NCI-H187 treated with DMSO at 0.1 percent for 48 hours (cell line): ENCODE measurements at regions not wholly inside any gene's neighbourhood (a gene's known extent, or its start where the extent isn't known, plus 50 kb on each side); places are given as distances from the start of the nearest gene placed in this dataset.
"Not testable (repeated sequence)": the region's sequence is repeated elsewhere in the genome, so short reads cannot be mapped to it uniquely, and the experiment has no call there.

Experiments used
- DNase-seq: peaks from one replicate; lab custom pipeline; 2025; lab: John Stamatoyannopoulos, UW

DNA sequence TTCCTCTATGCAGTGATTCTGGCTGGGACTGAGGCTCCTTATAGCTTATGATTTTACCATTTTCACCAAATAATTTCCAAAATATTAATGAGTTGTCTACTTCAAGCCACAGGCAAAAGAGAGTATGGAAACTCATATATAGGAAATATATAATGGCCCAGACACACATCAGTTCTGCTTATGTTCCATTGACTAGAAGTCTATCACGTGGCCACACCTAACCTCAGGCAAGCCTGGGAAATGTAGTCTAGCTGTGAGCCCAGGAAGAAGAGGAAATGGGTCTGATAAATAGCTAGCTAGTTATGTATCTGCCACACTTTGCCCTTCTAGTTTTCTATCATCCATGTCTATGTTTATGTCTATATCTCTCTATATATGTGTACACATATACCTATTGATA is 195.1 kb downstream of the OTOL1 start:
- no peak for DNase-seq

DNA sequence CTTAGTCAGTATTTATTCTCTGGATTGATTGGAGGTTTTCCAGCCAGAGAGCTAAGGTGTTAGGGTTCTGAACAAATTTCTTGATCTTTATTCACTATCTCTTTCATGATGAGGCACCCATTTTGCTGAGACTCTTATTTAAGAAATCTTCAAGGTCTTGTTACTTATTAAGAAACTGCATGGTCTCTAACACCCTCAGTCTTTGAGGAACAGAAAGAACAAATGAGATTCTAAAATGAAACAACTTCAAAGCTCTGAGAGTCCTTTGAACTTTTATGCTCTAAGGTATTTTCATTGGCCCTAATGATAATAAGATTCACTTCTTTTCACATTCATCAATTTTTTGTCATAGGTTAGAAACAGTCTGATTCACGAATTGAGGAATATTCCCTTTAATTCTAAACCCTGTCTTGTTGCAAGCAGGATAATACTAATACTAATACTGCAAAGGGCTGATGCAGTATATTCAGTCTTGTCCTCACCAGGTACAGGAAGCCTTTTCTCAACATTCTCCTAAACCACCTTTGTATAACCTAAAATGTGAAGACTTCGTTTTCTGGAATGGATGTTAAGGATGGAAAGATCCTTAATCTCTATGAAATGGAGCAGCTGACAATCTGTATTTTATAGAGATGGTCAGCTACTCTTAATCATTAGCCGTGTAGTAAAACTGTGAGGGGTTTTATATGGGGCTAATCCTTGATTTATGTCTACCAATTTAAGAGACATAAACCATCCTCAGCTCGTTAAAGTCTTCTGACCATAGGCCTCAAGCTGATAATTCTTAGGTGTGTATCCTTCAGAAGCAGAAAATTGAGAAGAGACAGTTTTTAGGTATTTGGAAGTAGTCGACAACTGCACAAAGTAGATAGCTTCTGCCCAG is 198.3 kb downstream of the OTOL1 start:
- no peak for DNase-seq

DNA sequence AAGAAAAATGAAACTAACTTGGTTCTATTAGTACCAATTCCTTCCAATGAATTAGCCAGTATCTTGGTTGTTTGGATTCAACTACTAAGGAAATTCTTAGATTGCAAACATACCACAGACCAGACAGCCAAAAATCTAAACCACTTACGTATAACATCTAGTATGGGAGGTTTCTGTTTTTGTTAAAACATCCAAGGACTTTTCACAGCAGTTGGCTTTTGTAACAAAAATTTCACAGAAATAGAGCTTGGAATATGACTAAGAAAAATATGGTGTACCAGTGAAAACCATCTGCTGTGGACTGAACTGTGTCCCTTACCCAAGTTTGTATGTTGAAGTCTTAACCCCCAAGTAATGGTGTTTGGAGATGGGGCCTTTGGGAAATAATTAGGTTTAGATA is 199.2 kb downstream of the OTOL1 start:
- no peak for DNase-seq

DNA sequence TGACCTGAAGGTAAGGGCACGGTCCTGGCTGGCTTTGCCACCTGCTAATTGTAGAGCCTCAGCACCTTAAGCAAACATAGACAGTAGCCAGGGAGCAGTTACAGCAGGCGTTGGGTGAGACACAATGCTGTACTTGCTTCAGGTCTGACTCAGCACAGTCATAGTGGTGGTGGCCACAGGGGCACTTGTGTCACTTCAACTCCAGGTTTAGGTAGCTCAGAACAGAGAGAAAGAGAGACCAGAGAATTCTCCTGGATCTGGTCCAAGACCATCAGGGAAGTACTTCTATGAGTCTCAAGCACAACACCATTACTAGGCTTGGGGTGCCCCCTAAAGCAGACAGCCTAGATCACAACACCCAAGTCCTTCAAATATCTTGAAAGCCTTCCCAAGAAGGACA is 204.4 kb downstream of the OTOL1 start:
- DNase-seq = no peak

DNA sequence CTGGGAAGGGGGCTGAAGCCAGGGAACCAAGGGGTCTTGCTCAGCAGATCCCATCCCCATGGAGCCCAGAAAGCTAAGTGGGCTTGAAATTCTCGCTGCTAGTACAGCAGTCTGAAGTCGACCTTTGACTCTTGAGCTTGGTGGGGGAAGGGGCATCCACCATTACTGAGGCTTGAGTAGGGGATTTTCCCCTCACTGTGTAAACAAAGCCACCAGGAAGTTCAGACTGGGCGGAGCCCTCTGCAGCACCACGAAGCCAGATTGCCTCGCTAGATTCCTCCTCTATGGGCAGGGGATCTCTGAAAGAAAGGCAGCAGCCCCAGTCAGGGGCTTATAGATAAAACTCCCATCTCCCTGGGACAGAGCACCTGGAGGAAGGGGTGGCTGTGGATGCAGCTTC is 210.6 kb downstream of the OTOL1 start:
- not testable (repeated sequence) for DNase-seq

DNA sequence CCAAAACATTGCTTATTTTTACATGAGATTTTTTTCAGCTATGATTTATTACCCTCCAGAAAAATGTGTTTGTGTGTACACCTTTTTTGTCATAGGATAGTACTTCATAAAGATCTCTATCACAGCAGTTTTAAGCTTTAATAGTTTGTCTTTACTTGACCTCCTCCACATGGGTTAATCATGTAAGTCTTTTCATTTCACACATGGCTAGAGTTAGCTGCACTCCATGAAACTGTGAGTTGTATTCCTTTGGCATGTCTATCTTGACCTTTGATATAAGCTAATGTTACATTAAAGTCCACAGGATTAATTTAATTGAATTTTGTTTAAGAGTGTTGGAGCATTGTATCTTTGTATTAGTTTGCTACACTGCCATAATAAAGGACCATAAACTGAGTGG is 217.1 kb downstream of the OTOL1 start:
- DNase-seq = no peak

DNA sequence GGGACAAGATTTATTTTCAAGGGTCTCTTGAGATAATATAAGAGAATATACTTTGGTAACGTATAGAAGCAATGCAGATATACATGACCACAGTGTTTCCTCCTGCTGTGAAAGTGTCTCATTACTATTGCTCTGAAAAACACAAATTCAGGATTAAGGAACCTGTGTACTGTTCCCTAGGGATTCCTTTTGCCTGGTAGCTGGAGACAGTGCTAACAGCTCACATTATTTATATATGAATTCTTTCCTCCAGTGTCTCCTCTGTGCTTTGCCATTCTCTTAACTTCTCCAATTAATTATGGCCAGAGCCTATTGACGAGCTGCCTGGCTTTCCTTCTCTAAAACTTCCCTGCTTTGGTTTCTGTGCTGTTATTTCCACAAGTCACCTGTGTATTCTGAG is 235.4 kb downstream of the OTOL1 start:
- no peak for DNase-seq

DNA sequence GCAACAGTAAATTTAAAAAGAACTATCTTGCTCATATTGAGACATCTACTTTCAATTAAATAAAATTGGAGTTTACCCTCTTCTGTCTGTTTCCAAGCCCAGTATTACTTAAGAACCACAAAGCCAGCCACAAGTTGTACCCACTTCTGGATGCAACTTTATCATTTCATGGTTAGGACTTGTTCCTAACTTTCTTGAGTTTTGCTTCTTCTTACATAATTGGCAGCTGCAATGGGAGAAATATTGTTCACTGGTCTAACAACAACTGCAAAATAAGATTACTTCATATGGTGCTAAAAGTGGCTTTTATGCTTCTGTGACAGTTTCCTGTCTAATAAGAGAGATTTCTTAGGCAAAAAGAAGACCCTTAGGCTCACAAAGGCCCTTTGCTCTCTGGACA is 240.6 kb downstream of the OTOL1 start:
- DNase-seq = no peak

DNA sequence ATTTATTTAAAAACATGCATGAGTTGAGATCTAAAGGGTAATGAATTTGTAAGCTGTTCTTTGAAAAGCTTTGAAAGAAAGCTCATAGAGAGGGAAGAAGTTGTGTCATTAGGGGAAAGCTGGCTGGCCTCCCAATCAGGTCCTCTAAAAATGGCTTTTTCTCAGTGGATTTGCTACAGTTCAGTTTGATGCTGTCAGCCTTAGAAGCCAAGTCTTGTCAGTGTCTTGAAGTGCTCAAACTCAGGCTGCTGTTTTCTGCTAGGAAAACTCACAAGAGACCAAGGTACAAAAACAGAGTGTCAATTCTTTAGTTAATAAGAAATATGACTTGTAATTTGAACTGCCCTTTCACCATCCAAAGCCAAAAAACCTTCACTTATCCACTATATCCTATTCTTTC is 243.8 kb downstream of the OTOL1 start:
- DNase-seq = no peak

DNA sequence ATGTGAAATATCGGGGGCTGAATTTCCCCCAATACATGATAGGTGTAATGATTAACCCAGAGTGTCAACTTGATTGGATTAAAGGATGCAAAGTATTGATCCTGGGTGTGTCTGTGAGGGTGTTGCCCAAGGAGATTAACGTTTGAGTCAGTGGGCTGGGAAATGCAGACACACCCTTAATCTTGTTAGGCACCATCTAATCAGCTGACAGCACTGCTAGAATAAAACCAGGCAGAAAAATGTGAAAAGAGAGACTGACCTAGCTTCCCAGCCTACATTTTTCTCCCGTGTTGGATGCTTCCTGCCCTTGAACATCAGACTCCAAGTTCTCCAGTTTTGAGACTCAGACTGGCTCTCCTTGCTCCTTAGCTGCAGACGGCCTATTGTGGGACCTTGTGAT is 247.8 kb downstream of the OTOL1 start:
- no peak for DNase-seq

DNA sequence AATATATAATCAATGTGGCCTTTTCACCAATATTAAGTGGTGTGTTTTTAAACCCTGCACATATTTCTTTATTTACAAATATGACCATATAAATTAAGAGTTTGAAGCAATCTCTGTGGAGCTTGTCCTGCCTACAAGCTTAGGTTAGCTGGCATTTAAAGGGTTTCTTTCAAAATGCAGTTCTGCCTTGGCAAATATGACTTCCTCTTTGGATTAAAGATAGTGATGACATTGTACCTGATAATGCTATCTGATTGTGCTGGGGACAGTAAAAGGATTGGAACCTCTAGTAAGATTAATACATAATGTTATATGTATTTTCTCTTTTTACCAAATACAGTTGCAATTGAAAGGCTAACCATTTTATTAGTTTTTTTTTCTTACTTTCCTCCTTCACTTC is 249.1 kb downstream of the OTOL1 start:
- DNase-seq = no peak

DNA sequence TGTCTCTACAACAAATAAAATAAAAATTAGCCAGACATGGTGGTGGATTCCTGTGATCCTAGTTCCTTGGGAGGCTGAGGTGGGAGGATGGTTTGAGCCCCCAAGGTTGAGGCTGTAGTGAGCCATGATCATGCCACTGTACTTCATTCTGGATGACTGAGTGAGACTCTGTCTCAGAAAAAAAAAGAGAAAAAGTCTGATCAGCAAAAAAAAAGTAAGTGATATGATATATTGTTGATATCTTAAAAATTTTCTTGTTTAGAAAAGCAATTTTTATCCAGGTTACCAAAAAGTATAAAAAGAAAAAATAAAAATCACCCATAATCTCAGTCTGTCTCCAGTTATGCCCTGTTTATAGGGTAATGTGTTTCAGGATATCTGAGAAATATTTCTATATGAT is 251.4 kb downstream of the OTOL1 start:
- no peak for DNase-seq

DNA sequence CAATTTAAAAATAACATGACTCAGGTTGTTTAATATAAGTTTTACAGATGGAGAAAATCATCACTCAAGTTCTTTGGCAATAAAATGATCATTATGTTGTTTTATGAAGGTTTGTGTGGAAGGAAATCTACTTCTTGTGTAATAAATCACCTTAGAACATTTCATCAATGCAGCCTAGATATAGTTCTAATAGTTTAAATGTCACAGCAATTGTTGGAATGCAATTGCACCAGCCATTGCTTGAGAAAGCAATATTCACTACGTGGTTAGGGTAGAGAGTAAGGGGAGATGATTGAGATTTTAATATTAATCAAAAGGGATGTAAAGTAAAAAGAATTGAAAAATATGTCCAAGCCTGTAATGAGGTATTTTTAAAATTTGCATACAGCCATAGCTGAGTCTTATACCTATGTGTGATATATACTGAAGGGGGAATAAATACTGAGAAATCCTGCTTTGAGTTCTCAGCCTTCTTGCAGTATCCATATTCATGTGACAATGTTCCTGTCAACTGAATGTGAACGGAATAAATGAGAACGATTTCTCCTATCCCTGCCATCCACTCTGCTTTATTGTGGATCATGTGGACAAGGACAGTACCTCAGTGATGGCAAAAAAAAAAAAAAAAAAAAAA is 257.9 kb downstream of the OTOL1 start:
- DNase-seq = no peak

DNA sequence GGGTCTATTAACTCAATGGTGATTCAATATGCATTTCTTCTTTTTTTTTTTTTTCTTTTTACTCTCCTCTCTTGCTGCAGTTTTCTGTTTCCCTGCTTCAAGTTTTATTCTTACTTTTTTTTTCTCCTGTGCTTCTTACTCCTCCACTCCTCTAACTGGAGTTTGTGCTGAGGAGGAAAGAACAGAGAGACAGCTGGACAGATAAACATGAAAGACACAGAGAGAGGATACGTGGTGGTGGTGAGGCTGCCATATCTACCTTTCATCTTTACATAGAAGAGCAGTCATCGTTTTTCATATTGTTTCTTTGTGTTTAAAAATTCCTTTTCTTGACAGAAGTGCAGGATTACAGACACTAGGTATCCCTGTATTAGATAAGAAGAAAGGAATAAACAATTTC is 262.8 kb downstream of the OTOL1 start:
- no peak for DNase-seq

DNA sequence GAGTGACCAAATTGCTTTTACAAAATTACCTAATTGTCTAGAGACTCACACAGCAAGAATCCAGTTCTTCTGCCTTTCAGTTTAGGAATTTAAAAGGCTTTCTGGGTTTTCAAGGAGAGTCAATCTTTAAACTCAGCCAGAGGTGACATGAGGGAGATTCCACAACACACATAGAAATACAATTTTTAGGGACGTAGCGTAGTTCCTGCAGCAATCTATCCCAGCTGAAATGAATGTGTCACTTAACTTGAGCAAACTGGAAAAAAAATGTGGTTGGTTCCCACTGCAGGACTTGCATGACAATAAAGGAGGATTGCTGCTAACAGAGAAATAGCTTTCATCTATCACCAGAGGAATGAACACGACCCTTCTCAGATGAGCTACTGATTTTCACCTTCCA is 269.7 kb downstream of the OTOL1 start:
- no peak for DNase-seq

DNA sequence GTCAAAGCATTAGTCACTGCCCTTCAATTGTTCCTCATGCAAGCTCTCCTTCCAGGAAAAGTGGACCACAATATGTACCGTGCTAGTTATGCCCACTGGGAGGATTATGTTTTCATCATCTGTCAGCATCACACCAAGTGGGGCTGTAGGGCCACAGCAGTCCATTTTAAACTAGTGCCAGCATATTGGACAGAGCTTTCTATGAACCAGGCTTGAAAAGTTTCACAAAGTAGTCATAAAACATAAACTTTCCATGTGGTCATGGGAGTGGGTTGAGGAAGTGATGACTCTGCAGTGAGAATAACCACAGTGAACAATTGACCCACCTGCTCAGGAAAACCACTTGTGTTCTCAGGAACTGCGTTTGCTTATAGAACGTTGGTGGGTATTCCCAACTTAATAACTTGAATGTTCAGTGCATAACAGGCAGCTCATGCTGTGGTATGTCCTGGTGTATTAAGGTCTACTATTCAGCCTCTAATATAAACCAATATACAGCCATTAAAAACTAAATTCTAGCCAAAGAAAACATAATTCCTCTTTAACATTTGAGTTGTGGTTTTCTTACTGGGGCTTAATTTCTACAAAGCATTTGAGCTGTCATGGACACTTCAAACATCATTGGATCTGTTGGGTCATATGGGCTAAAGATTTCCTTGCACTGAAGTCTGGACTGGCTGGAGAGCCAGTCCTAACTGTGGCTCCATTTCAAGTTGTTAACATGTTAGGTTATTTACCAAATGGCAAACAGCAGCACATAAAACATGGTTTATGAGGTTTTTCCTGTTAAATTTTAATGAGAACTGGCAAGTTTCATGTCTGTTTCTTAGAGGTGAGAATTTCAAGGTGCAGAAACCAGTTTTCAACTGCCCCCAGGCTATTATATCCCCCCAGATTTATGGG is 274.1 kb downstream of the OTOL1 start:
- DNase-seq = no peak

DNA sequence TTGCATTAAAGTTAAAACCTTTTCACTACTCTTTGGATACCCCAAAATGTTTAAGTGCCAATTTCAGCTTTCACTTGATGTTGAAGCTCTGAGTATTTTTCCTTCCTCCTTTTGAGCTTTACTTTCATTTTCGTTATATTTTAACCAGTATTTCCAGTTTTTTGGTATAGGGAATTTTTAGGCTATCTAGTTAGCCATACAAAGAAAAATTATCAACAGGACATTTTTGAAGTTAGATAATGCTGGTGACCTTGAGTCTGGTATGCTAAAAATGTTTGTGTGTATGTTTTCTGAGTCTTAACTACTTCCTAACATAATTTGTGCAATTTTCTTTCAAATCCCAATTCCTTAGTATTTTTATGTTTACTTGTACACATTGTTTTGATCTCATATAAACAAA is 284.8 kb downstream of the OTOL1 start:
- DNase-seq = no peak

DNA sequence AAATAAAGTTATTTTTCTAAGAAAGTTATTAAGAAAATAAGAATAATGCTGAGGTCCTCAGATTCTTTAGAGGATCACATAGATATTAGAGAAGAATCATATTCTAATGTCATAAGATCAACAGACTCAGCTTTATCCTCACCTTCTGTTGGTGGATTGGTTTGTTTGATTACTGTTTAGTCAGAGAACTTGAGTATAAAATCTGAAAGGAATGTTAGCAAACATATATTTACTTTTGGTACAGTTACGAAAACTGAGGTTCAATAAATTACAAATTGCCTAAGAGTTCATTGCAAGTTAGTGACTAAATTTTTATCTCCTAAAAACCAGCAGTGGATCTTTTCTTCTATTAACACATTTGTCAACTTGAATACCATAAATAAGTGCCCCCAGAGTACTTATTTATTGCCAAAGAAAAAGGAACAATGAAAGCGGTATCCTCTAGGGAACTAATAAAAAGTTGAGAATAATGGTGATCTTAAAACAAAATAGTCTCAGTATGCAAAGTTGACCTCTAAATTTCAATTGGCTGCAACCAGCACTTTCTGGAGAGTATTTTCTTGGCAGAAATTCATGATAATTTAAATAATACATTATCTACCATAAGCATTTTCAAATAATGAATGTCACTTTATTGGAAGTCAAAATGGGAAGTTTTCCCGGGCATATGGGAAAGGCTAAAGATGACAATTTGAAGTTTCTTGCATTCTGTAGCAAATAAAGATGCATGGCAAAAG is 296.8 kb downstream of the OTOL1 start:
- no peak for DNase-seq

DNA sequence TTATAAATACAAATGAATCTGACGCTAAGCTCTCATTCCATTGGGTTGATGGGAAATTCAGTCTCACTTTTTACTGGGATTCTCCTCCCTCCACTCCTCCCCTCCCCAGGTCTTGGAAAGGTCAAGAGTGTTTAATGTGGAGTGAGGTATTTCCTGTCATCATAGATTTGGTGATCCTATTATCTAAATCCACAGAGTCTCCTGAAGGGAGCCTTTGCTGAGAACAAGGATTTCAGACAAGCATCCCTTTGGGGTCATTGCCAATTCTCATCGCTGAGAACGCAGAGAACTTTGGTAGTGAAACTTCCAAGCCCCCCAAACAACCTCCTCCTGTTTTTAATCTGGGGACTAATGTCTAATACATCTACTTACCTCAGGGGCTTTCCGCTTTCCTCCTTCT is 297.9 kb downstream of the OTOL1 start:
- no peak for DNase-seq

DNA sequence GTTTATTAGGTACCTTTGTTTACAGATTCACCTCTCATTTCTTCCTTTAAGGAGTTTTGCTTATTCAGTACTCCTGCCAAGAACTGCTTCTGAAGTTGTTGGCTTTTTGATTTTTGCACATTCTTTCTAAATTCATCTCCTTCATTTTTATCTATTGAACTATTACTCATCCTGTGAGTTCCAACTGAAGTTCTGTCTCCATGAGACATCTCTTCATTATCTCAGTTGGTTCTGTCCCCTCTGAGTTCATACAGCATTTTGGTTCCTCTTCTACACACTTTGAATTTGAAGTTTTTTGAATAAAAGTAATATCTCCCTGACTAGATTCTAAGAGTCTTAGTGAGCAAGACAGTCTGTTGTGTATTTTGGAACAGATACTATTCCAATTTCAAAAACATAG is 299.7 kb downstream of the OTOL1 start:
- no peak for DNase-seq

DNA sequence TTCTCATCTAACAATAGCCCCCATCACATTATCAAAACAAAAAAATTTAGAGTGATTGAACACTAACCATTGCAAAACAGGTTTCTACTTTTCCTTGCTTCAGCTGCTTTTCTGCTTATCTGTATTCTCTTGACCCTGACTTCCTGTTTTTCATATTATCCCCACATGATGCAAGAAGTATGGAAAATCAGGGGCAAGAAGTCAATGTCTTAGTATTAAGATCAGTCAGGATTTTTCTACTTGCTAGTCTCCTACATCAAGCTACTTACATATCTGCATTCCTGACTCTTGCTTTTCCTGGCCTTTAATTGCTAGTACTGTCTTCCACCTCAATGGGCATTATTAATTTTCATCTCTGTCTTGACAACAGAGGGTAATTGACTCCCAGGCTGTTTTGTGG is 300.2 kb downstream of the OTOL1 start:
- DNase-seq = no peak

DNA sequence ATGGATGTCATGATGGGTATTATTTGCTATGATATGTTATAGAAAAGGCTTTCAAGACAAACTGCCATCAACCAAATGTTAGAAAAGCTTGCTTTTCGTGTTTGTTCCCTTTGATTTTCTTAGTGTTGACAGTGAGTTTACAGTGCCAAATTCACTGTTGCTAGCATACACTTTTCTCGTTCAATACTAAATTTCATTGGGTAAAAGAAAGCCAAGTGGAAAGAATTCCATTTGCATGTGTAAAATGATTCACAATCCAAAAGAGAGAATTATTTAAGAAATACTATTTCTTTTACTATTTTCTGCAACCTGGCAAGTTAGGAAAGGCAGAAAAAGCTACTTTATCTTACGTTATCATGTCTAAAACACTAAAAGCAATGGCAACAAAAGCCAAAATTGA is 301.4 kb downstream of the OTOL1 start:
- no peak for DNase-seq
